Neural progenitor cell (in vitro differentiated cells): ENCODE measurements at regions not wholly inside any gene's neighbourhood (a gene's known extent, or its start where the extent isn't known, plus 50 kb on each side); places are given as distances from the start of the nearest gene placed in this dataset.
A peak's percentile ranks its signal among the peaks of the same experiment; 100 is the strongest.

Experiments used
- DNase-seq: peaks from one replicate; pipeline ENCODE4 v3.0.0-alpha.2; 2016; ENCODE audit warnings: low spot score
- H2AFZ ChIP-seq: fragments of 200-600 bp; sonication (generic); replicated peaks from 2 replicates; pipeline ENCODE4 v1.6.1; 2016; ENCODE audit warnings: antibody characterized with exemption
- H3F3A ChIP-seq: fragments of 200-600 bp; sonication (generic); 2 replicates; pipeline ENCODE4 v1.6.1; 2016; ENCODE audit warnings: antibody characterized with exemption, low read depth
- H3K27ac ChIP-seq: fragments of 200-600 bp; sonication (generic); 2 replicates; pipeline ENCODE4 v1.5.1; 2016; ENCODE audit warnings: mild to moderate bottlenecking
- H3K27me3 ChIP-seq: fragments of 200-600 bp; sonication (generic); 2 replicates; pipeline ENCODE4 v1.6.1; 2016; ENCODE audit warnings: mild to moderate bottlenecking, moderate library complexity
- H3K36me3 ChIP-seq: fragments of 200-600 bp; sonication (generic); 2 replicates; pipeline ENCODE4 v1.5.1; 2016
- H3K4me1 ChIP-seq: fragments of 200-600 bp; sonication (generic); 2 replicates; pipeline ENCODE4 v1.6.1; 2016; ENCODE audit warnings: mixed run types
- H3K4me2 ChIP-seq: fragments of 200-600 bp; sonication (generic); 2 replicates; pipeline ENCODE4 v1.6.1; 2016
- H3K4me3 ChIP-seq: fragments of 200-600 bp; sonication (generic); 2 replicates; pipeline ENCODE4 v1.5.1; 2016
- H3K79me2 ChIP-seq: fragments of 200-600 bp; sonication (generic); 2 replicates; pipeline ENCODE4 v1.6.1; 2016; ENCODE audit warnings: low read depth
- H3K9ac ChIP-seq: fragments of 200-600 bp; sonication (generic); 2 replicates; pipeline ENCODE4 v1.6.1; 2016
- H3K9me3 ChIP-seq: fragments of 200-600 bp; sonication (generic); 2 replicates; pipeline ENCODE4 v1.5.1; 2016; ENCODE audit warnings: low read depth
- H4K20me1 ChIP-seq: fragments of 200-600 bp; sonication (generic); 2 replicates; pipeline ENCODE4 v1.6.1; 2016; ENCODE audit warnings: low read depth
- H3K27ac Mint-ChIP-seq: 3 replicates; pipeline ENCODE4 v1.8.0; 2021; ENCODE audit warnings: mixed read lengths
- H3K27me3 Mint-ChIP-seq: 2 replicates; pipeline ENCODE4 v1.8.0; 2022; ENCODE audit warnings: low read depth, mild to moderate bottlenecking, inconsistent platforms, moderate library complexity, mixed read lengths; ENCODE audit not compliant: insufficient read depth
- H3K36me3 Mint-ChIP-seq: 3 replicates; pipeline ENCODE4 v1.8.0; 2021; ENCODE audit warnings: mixed read lengths
- H3K4me1 Mint-ChIP-seq: 3 replicates; pipeline ENCODE4 v1.8.0; 2021; ENCODE audit warnings: mixed read lengths
- H3K4me3 Mint-ChIP-seq: 3 replicates; pipeline ENCODE4 v1.8.0; 2021; ENCODE audit warnings: mild to moderate bottlenecking, moderate library complexity, mixed read lengths
- H3K9me3 Mint-ChIP-seq: 3 replicates; pipeline ENCODE4 v1.8.0; 2020; ENCODE audit warnings: mixed read lengths
- CTCF ChIP-seq: fragments of 200-600 bp; sonication (generic); IDR thresholded peaks from 2 replicates; pipeline ENCODE4 v1.5.1; 2017; ENCODE audit warnings: antibody characterized with exemption, mild to moderate bottlenecking
- EZH2 ChIP-seq: fragments of 200-600 bp; sonication (generic); IDR thresholded peaks from 2 replicates; pipeline ENCODE4 v1.6.1; 2017; ENCODE audit warnings: antibody characterized with exemption, mild to moderate bottlenecking, moderate library complexity
- EZH2phosphoT487 ChIP-seq: fragments of 200-600 bp; sonication (generic); IDR thresholded peaks from 2 replicates; pipeline ENCODE4 v1.6.1; 2017; ENCODE audit warnings: antibody characterized with exemption

GRCh38 chr14:76941544-76941943, 87.0 kb downstream of the IRF2BPL start:
- H3K36me3 ChIP-seq = no peaks in the 10 kb centered on the region
- H3K4me1 ChIP-seq = peaks cover 16% of the 10 kb centered on the region
- peaks cover 2% of the 10 kb centered on the region for H3F3A ChIP-seq
- no peak for TF ChIP-seq EZH2
- no peak for TF ChIP-seq EZH2phosphoT487
- no peak for TF ChIP-seq CTCF
- no peaks in the 10 kb centered on the region for H4K20me1 ChIP-seq
- no peaks in the 10 kb centered on the region for H3K79me2 ChIP-seq
- Mint-ChIP-seq H3K4me1 (peaks cover 67% of the 10 kb centered on the region), H3K36me3 (no peaks in the 10 kb centered on the region), H3K9me3 (no peaks in the 10 kb centered on the region), H3K27ac (peak overlapping the region; percentile 97), H3K4me3 (no peak overlapping the region), H3K27me3 (peaks cover 19% of the 10 kb centered on the region)
- no peak overlapping the region for H3K9ac ChIP-seq
- no peak for DNase-seq
- H2AFZ ChIP-seq = no peak overlapping the region
- H3K4me2 ChIP-seq = no peak overlapping the region
- no peaks in the 10 kb centered on the region for H3K27me3 ChIP-seq
- no peaks in the 10 kb centered on the region for H3K9me3 ChIP-seq
- no peak overlapping the region for H3K4me3 ChIP-seq
- no peak overlapping the region for H3K27ac ChIP-seq

- TF ChIP-seq CTCF = no peak
- TF ChIP-seq EZH2phosphoT487 = no peak
- no peak for TF ChIP-seq EZH2
- Histone ChIP-seq H3K9ac (no peak overlapping the region), H3K4me2 (no peak overlapping the region), H3K27ac (no peak overlapping the region), H2AFZ (peak overlapping the region; percentile 79), H3K9me3 (no peaks in the 10 kb centered on the region), H4K20me1 (no peaks in the 10 kb centered on the region), H3K4me1 (peaks cover 16% of the 10 kb centered on the region), H3K79me2 (no peaks in the 10 kb centered on the region), H3K36me3 (no peaks in the 10 kb centered on the region), H3K27me3 (no peaks in the 10 kb centered on the region), H3F3A (no peaks in the 10 kb centered on the region), H3K4me3 (no peak overlapping the region)
- Mint-ChIP-seq H3K9me3 (no peaks in the 10 kb centered on the region), H3K27me3 (peaks cover 22% of the 10 kb centered on the region), H3K27ac (peak overlapping the region; percentile 86), H3K36me3 (no peaks in the 10 kb centered on the region), H3K4me3 (no peak overlapping the region), H3K4me1 (peaks cover 77% of the 10 kb centered on the region)
- DNase-seq = no peak
Measured at GRCh38 chr14:76940021-76940760, 88.3 kb downstream of the IRF2BPL start.

GRCh38 chr14:76939015-76939742, 89.3 kb downstream of the IRF2BPL start:
- H3K27me3 Mint-ChIP-seq = peaks cover 22% of the 10 kb centered on the region
- TF ChIP-seq EZH2phosphoT487 (no peak), CTCF (no peak), EZH2 (no peak)

More at GRCh38 chr14:76939015-76939742, 89.3 kb downstream of the IRF2BPL start:
- Histone ChIP-seq H3K27ac (no peak overlapping the region), H3K9ac (no peak overlapping the region), H3K79me2 (no peaks in the 10 kb centered on the region), H3K27me3 (no peaks in the 10 kb centered on the region), H3K9me3 (no peaks in the 10 kb centered on the region), H3K4me1 (peaks cover 16% of the 10 kb centered on the region), H3F3A (no peaks in the 10 kb centered on the region), H4K20me1 (no peaks in the 10 kb centered on the region), H3K36me3 (no peaks in the 10 kb centered on the region), H2AFZ (no peak overlapping the region), H3K4me2 (no peak overlapping the region), H3K4me3 (no peak overlapping the region)
- no peaks in the 10 kb centered on the region for H3K9me3 Mint-ChIP-seq
- H3K4me1 Mint-ChIP-seq = peaks cover 76% of the 10 kb centered on the region
- no peaks in the 10 kb centered on the region for H3K36me3 Mint-ChIP-seq
- no peak for DNase-seq
- H3K4me3 Mint-ChIP-seq = no peak overlapping the region
- no peak overlapping the region for H3K27ac Mint-ChIP-seq
